ENCODE measurements at regions not wholly inside any gene's neighbourhood (a gene's known extent, or its start where the extent isn't known, plus 50 kb on each side); places are given as distances from the start of the nearest gene placed in this dataset.

DNA sequence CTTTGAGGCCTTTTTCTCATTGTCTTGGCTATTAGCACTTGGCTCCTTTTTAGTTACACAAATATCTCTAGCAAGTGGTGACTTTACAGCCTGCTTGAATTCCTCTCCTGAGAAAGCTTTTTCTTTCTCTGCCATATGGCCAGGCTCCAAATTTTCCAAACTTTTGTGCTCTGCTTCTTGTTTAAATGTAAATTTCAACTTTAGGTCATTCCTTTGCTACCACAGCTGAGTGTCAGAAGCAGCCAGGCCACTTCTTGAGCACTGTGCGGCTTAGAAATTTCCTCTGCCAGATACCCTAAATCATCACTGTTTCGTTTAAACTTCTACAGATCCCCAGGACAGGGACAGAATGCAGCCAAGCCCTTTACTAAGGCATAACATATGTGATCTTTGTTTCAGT, 222.4 kb downstream of the FBXO8 start:
- 35% methylated on average over 2 of the region's 2 CpGs for WGBS (ENCODE audit: insufficient coverage, low coverage, missing lambda C conversion rate)
- DNase-seq (ENCODE audit: extremely low read depth in 1 of 4, low spot score in 3 of 4), result no peak
- Histone ChIP-seq H3K27me3 (ENCODE audit: control insufficient read depth in 2 of 2, insufficient read depth in 2 of 2, low read length in 2 of 2) (no peaks in the 10 kb centered on the region), H3K9me3 (replicated peaks; ENCODE audit: control insufficient read depth, insufficient read depth, low read depth, low read length) (no peaks in the 10 kb centered on the region), H3K9ac (ENCODE audit: insufficient read depth in 1 of 2, low read depth in 2 of 2, low read length in 2 of 2) (no peak overlapping the region), H4K20me1 (replicated peaks; ENCODE audit: control insufficient read depth, insufficient read depth, low read length) (no peaks in the 10 kb centered on the region), H3K4me1 (replicated peaks in 1 of 2; ENCODE audit: control insufficient read depth in 2 of 2, insufficient read depth in 2 of 2, low read length in 2 of 2) (no peaks in the 10 kb centered on the region), H3K27ac (ENCODE audit: extremely low read depth, low read depth, low read length) (no peak overlapping the region), H2AFZ (ENCODE audit: low read depth, low read length) (no peak overlapping the region), H3K79me2 (ENCODE audit: control insufficient read depth, insufficient read depth, low read length) (no peaks in the 10 kb centered on the region), H3K36me3 (ENCODE audit: control insufficient read depth, insufficient read depth, low read length) (no peaks in the 10 kb centered on the region), H3K9me1 (ENCODE audit: control insufficient read depth, insufficient read depth, low read length) (no peaks in the 10 kb centered on the region), H3K4me2 (ENCODE audit: insufficient read depth, low read length) (no peak overlapping the region), H3K4me3 (no peak overlapping the region)
- intact Hi-C loops (cut with micrococcal nuclease) (no loop called here), in situ Hi-C loops (cut with MboI) (no loop called here)
- FAIRE-seq, result no peak
- ATAC-seq, result no peak
- CTCF ChIA-PET (ENCODE audit: low intra/inter-chr PET ratio), result no interaction called here
- BruUV-seq (replicated peaks), result no TSS peak
- POLR2A ChIA-PET, result interaction anchor here (0.5 kb wide), 1 partner anchor 406 kb away, joined by 3 read pairs; no protein-coding TSS in a partner anchor
- TF ChIP-seq, protein P1, sequence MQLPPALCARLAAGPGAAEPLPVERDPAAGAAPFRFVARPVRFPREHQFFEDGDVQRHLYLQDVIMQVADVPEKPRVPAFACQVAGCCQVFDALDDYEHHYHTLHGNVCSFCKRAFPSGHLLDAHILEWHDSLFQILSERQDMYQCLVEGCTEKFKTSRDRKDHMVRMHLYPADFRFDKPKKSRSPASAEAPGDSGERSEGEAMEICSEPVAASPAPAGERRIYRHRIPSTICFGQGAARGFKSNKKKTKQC (CRISPR knock-in tag; IDR thresholded peaks at IDR 0.05), result no peak
- TF ChIP-seq, protein P2, sequence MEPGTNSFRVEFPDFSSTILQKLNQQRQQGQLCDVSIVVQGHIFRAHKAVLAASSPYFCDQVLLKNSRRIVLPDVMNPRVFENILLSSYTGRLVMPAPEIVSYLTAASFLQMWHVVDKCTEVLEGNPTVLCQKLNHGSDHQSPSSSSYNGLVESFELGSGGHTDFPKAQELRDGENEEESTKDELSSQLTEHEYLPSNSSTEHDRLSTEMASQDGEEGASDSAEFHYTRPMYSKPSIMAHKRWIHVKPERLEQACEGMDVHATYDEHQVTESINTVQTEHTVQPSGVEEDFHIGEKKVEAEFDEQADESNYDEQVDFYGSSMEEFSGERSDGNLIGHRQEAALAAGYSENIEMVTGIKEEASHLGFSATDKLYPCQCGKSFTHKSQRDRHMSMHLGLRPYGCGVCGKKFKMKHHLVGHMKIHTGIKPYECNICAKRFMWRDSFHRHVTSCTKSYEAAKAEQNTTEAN (CRISPR knock-in tag; IDR thresholded peaks at IDR 0.05), result no peak
- TF ChIP-seq ARID1B (IDR thresholded peaks at IDR 0.05) (no peak), RFX1 (IDR thresholded peaks at IDR 0.05) (no peak), SAP30 (IDR thresholded peaks at IDR 0.05; ENCODE audit: borderline replicate concordance, insufficient read depth, low read depth, low read length, poor library complexity, severe bottlenecking) (no peak), DACH1 (IDR thresholded peaks at IDR 0.05; ENCODE audit: partially characterized antibody) (no peak), SP1 (CRISPR knock-in tag; IDR thresholded peaks at IDR 0.05) (no peak), SP2 (IDR thresholded peaks at IDR 0.05; ENCODE audit: extremely low read depth, low read depth, low read length, poor library complexity, severe bottlenecking) (no peak), ELF4 (CRISPR knock-in tag; IDR thresholded peaks at IDR 0.05) (no peak), ZC3H8 (IDR thresholded peaks at IDR 0.05) (no peak)
- TF ChIP-seq, protein P3, sequence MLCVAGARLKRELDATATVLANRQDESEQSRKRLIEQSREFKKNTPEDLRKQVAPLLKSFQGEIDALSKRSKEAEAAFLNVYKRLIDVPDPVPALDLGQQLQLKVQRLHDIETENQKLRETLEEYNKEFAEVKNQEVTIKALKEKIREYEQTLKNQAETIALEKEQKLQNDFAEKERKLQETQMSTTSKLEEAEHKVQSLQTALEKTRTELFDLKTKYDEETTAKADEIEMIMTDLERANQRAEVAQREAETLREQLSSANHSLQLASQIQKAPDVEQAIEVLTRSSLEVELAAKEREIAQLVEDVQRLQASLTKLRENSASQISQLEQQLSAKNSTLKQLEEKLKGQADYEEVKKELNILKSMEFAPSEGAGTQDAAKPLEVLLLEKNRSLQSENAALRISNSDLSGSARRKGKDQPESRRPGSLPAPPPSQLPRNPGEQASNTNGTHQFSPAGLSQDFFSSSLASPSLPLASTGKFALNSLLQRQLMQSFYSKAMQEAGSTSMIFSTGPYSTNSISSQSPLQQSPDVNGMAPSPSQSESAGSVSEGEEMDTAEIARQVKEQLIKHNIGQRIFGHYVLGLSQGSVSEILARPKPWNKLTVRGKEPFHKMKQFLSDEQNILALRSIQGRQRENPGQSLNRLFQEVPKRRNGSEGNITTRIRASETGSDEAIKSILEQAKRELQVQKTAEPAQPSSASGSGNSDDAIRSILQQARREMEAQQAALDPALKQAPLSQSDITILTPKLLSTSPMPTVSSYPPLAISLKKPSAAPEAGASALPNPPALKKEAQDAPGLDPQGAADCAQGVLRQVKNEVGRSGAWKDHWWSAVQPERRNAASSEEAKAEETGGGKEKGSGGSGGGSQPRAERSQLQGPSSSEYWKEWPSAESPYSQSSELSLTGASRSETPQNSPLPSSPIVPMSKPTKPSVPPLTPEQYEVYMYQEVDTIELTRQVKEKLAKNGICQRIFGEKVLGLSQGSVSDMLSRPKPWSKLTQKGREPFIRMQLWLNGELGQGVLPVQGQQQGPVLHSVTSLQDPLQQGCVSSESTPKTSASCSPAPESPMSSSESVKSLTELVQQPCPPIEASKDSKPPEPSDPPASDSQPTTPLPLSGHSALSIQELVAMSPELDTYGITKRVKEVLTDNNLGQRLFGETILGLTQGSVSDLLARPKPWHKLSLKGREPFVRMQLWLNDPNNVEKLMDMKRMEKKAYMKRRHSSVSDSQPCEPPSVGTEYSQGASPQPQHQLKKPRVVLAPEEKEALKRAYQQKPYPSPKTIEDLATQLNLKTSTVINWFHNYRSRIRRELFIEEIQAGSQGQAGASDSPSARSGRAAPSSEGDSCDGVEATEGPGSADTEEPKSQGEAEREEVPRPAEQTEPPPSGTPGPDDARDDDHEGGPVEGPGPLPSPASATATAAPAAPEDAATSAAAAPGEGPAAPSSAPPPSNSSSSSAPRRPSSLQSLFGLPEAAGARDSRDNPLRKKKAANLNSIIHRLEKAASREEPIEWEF (CRISPR knock-in tag; IDR thresholded peaks at IDR 0.05), result no peak
- TF ChIP-seq, protein P4, sequence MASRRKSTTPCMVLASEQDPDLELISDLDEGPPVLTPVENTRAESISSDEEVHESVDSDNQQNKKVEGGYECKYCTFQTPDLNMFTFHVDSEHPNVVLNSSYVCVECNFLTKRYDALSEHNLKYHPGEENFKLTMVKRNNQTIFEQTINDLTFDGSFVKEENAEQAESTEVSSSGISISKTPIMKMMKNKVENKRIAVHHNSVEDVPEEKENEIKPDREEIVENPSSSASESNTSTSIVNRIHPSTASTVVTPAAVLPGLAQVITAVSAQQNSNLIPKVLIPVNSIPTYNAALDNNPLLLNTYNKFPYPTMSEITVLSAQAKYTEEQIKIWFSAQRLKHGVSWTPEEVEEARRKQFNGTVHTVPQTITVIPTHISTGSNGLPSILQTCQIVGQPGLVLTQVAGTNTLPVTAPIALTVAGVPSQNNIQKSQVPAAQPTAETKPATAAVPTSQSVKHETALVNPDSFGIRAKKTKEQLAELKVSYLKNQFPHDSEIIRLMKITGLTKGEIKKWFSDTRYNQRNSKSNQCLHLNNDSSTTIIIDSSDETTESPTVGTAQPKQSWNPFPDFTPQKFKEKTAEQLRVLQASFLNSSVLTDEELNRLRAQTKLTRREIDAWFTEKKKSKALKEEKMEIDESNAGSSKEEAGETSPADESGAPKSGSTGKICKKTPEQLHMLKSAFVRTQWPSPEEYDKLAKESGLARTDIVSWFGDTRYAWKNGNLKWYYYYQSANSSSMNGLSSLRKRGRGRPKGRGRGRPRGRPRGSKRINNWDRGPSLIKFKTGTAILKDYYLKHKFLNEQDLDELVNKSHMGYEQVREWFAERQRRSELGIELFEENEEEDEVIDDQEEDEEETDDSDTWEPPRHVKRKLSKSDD (conservative IDR thresholded peaks at IDR 0.05; ENCODE audit: low read length), result no peak

All from K562 (cell line).